ENCODE measurements at regions not wholly inside any gene's neighbourhood (a gene's known extent, or its start where the extent isn't known, plus 50 kb on each side); places are given as distances from the start of the nearest gene placed in this dataset.

GRCh38 chr17:14596224-14596623 lies 295.3 kb downstream of the HS3ST3B1 start:
- ChIA-PET POLR2A (no interaction called here), CTCF (no interaction called here)
- intact Hi-C loops (cut with micrococcal nuclease; ENCODE audit: unreplicated experiment): no loop called here
- Mint-ChIP-seq H3K27ac (ENCODE audit: unreplicated experiment) (no peak overlapping the region), H3K36me3 (ENCODE audit: insufficient read depth, unreplicated experiment) (no peaks in the 10 kb centered on the region), H3K4me3 (ENCODE audit: unreplicated experiment) (no peak overlapping the region), H3K9me3 (ENCODE audit: unreplicated experiment) (no peaks in the 10 kb centered on the region), H3K27me3 (ENCODE audit: insufficient read depth, unreplicated experiment) (peaks cover 6% of the 10 kb centered on the region), H3K4me1 (ENCODE audit: low read depth, unreplicated experiment) (no peaks in the 10 kb centered on the region)
- no peak for DNase-seq
- H3K4me3 ChIP-seq (ENCODE audit: low read depth, low read length): no peak overlapping the region
- H3K27me3 ChIP-seq (replicated peaks; ENCODE audit: control insufficient read depth, insufficient read depth, low read length): no peaks in the 10 kb centered on the region
- H3K36me3 ChIP-seq (ENCODE audit: control insufficient read depth, insufficient read depth, low read length): no peaks in the 10 kb centered on the region
- H3K4me1 ChIP-seq: no peaks in the 10 kb centered on the region
- H3K9me3 ChIP-seq: no peaks in the 10 kb centered on the region
- no TSS peak for BruUV-seq (replicated peaks)
- no peak for TF ChIP-seq CTCF (IDR thresholded peaks at IDR 0.05; ENCODE audit: insufficient read depth in 1 of 2, low read depth in 1 of 2, low read length in 1 of 2, severe bottlenecking in 1 of 2, unreplicated experiment in 1 of 2)

- H3K4me1 Mint-ChIP-seq (ENCODE audit: low read depth, unreplicated experiment): no peaks in the 10 kb centered on the region
- Histone ChIP-seq H3K36me3 (ENCODE audit: control insufficient read depth, insufficient read depth, low read length) (no peaks in the 10 kb centered on the region), H3K4me1 (no peaks in the 10 kb centered on the region), H3K9me3 (no peaks in the 10 kb centered on the region), H3K4me3 (ENCODE audit: low read depth, low read length) (no peak overlapping the region), H3K27me3 (replicated peaks; ENCODE audit: control insufficient read depth, insufficient read depth, low read length) (no peaks in the 10 kb centered on the region)
- DNase-seq: no peak
- BruUV-seq (replicated peaks): no TSS peak
- no peaks in the 10 kb centered on the region for H3K9me3 Mint-ChIP-seq (ENCODE audit: unreplicated experiment)
- ChIA-PET POLR2A (no interaction called here), CTCF (no interaction called here)
- TF ChIP-seq CTCF (IDR thresholded peaks at IDR 0.05; ENCODE audit: insufficient read depth in 1 of 2, low read depth in 1 of 2, low read length in 1 of 2, severe bottlenecking in 1 of 2, unreplicated experiment in 1 of 2): no peak
- H3K36me3 Mint-ChIP-seq (ENCODE audit: insufficient read depth, unreplicated experiment): no peaks in the 10 kb centered on the region
- intact Hi-C loops (cut with micrococcal nuclease; ENCODE audit: unreplicated experiment): no loop called here
- peaks cover 6% of the 10 kb centered on the region for H3K27me3 Mint-ChIP-seq (ENCODE audit: insufficient read depth, unreplicated experiment)
- H3K27ac Mint-ChIP-seq (ENCODE audit: unreplicated experiment): no peak overlapping the region
- no peak overlapping the region for H3K4me3 Mint-ChIP-seq (ENCODE audit: unreplicated experiment)
Measured at GRCh38 chr17:14595656-14596055, 294.8 kb downstream of the HS3ST3B1 start.

GRCh38 chr17:14594690-14595089 lies 293.8 kb downstream of the HS3ST3B1 start:
- TF ChIP-seq CTCF (IDR thresholded peaks at IDR 0.05; ENCODE audit: insufficient read depth in 1 of 2, low read depth in 1 of 2, low read length in 1 of 2, severe bottlenecking in 1 of 2, unreplicated experiment in 1 of 2): no peak
- Histone ChIP-seq H3K27me3 (replicated peaks; ENCODE audit: control insufficient read depth, insufficient read depth, low read length) (no peaks in the 10 kb centered on the region), H3K4me3 (ENCODE audit: low read depth, low read length) (no peak overlapping the region), H3K4me1 (no peaks in the 10 kb centered on the region), H3K36me3 (ENCODE audit: control insufficient read depth, insufficient read depth, low read length) (no peaks in the 10 kb centered on the region), H3K9me3 (no peaks in the 10 kb centered on the region)
- H3K27ac Mint-ChIP-seq (ENCODE audit: unreplicated experiment): no peak overlapping the region
- H3K9me3 Mint-ChIP-seq (ENCODE audit: unreplicated experiment): no peaks in the 10 kb centered on the region
- H3K4me3 Mint-ChIP-seq (ENCODE audit: unreplicated experiment): no peak overlapping the region
- DNase-seq: no peak
- intact Hi-C loops (cut with micrococcal nuclease; ENCODE audit: unreplicated experiment): no loop called here
- H3K4me1 Mint-ChIP-seq (ENCODE audit: low read depth, unreplicated experiment): no peaks in the 10 kb centered on the region
- peaks cover 8% of the 10 kb centered on the region for H3K27me3 Mint-ChIP-seq (ENCODE audit: insufficient read depth, unreplicated experiment)
- no TSS peak for BruUV-seq (replicated peaks)
- CTCF ChIA-PET: no interaction called here
- POLR2A ChIA-PET: no interaction called here
- H3K36me3 Mint-ChIP-seq (ENCODE audit: insufficient read depth, unreplicated experiment): no peaks in the 10 kb centered on the region

All from Caco-2 (cell line).